ENCODE measurements at regions not wholly inside any gene's neighbourhood (a gene's known extent, or its start where the extent isn't known, plus 50 kb on each side); places are given as distances from the start of the nearest gene placed in this dataset.

- TF ChIP-seq, protein P1, sequence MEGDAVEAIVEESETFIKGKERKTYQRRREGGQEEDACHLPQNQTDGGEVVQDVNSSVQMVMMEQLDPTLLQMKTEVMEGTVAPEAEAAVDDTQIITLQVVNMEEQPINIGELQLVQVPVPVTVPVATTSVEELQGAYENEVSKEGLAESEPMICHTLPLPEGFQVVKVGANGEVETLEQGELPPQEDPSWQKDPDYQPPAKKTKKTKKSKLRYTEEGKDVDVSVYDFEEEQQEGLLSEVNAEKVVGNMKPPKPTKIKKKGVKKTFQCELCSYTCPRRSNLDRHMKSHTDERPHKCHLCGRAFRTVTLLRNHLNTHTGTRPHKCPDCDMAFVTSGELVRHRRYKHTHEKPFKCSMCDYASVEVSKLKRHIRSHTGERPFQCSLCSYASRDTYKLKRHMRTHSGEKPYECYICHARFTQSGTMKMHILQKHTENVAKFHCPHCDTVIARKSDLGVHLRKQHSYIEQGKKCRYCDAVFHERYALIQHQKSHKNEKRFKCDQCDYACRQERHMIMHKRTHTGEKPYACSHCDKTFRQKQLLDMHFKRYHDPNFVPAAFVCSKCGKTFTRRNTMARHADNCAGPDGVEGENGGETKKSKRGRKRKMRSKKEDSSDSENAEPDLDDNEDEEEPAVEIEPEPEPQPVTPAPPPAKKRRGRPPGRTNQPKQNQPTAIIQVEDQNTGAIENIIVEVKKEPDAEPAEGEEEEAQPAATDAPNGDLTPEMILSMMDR (IDR thresholded peaks at IDR 0.05) = no peak
- no peak for TF ChIP-seq POLR2A (IDR thresholded peaks at IDR 0.05)
Measured at GRCh38 chr15:31569836-31570235, 243.2 kb downstream of the KLF13 start.
